Astrocyte (in vitro differentiated cells and primary cell): ENCODE measurements at regions not wholly inside any gene's neighbourhood (a gene's known extent, or its start where the extent isn't known, plus 50 kb on each side); places are given as distances from the start of the nearest gene placed in this dataset.

Experiments used
- DNase-seq: peaks from one replicate; pipeline ENCODE4 v3.0.0-alpha.2; 2010; ENCODE audit warnings: low read depth
- FAIRE-seq: peaks from 2 replicates; lab custom pipeline; 2011; peaks lifted over from hg19 to GRCh38; lab: Jason Lieb, UNC
- H2AFZ ChIP-seq: 2 replicates; pipeline ENCODE4 v1.6.0; 2012; ENCODE audit warnings: low read depth, low read length, inconsistent platforms
- H3K27ac ChIP-seq: 2 replicates; pipeline ENCODE4 v1.5.1; 2011; ENCODE audit warnings: low read depth, low read length, inconsistent platforms
- H3K27me3 ChIP-seq: 2 replicates; pipeline ENCODE4 v1.6.0; 2011; ENCODE audit warnings: low read length, inconsistent platforms; ENCODE audit not compliant: insufficient read depth
- H3K36me3 ChIP-seq: 2 replicates; pipeline ENCODE4 v1.5.1; 2011; ENCODE audit warnings: low read length, inconsistent platforms; ENCODE audit not compliant: insufficient read depth
- H3K4me1 ChIP-seq: 2 replicates; pipeline ENCODE4 v1.5.1; 2011; ENCODE audit warnings: low read length, inconsistent platforms; ENCODE audit not compliant: insufficient read depth
- H3K4me2 ChIP-seq: 2 replicates; pipeline ENCODE4 v1.6.0; 2012; ENCODE audit warnings: low read length, inconsistent platforms
- H3K4me3 ChIP-seq: 2 replicates; pipeline ENCODE4 v1.5.1; 2011; ENCODE audit warnings: low read depth, mild to moderate bottlenecking, low read length, inconsistent platforms; ENCODE audit not compliant: insufficient read depth
- H3K79me2 ChIP-seq: 2 replicates; pipeline ENCODE4 v1.6.0; 2012; ENCODE audit warnings: mild to moderate bottlenecking, low read length, inconsistent platforms; ENCODE audit not compliant: insufficient read depth
- H3K9ac ChIP-seq: 2 replicates; pipeline ENCODE4 v1.6.0; 2012; ENCODE audit warnings: mild to moderate bottlenecking, low read length, inconsistent platforms
- H3K9me3 ChIP-seq: 2 replicates; pipeline ENCODE4 v1.5.1; 2012; ENCODE audit warnings: low read depth, mild to moderate bottlenecking, low read length, inconsistent platforms; ENCODE audit not compliant: insufficient read depth
- H4K20me1 ChIP-seq: 2 replicates; pipeline ENCODE4 v1.6.0; 2012; ENCODE audit warnings: low read length, inconsistent platforms; ENCODE audit not compliant: insufficient read depth
- H3K27ac Mint-ChIP-seq: one replicate; pipeline ENCODE4 v1.8.0; 2021; ENCODE audit warnings: mild to moderate bottlenecking, mixed read lengths; ENCODE audit not compliant: unreplicated experiment
- H3K27me3 Mint-ChIP-seq: one replicate; pipeline ENCODE4 v1.8.0; 2021; ENCODE audit warnings: low read depth, mixed read lengths; ENCODE audit not compliant: unreplicated experiment
- H3K36me3 Mint-ChIP-seq: one replicate; pipeline ENCODE4 v1.8.0; 2021; ENCODE audit warnings: low read depth, mixed read lengths; ENCODE audit not compliant: unreplicated experiment
- H3K4me1 Mint-ChIP-seq: one replicate; pipeline ENCODE4 v1.8.0; 2021; ENCODE audit warnings: low read depth, mixed read lengths; ENCODE audit not compliant: unreplicated experiment
- H3K4me3 Mint-ChIP-seq: one replicate; pipeline ENCODE4 v1.8.0; 2021; ENCODE audit warnings: mild to moderate bottlenecking, moderate library complexity, mixed read lengths; ENCODE audit not compliant: unreplicated experiment
- H3K9me3 Mint-ChIP-seq: one replicate; pipeline ENCODE4 v1.8.0; 2021; ENCODE audit warnings: mild to moderate bottlenecking, mixed read lengths; ENCODE audit not compliant: unreplicated experiment
- EZH2 ChIP-seq: IDR thresholded peaks from 2 replicates; pipeline ENCODE4 v1.6.1; 2012; ENCODE audit warnings: mild to moderate bottlenecking, low read length, inconsistent platforms; ENCODE audit not compliant: insufficient read depth
- TF ChIP-seq, protein P1 (sequence below): IDR thresholded peaks from 2 replicates; pipeline ENCODE4 v1.5.1; 2011; ENCODE audit warnings: low read depth, mild to moderate bottlenecking, inconsistent platforms, low read length, moderate library complexity; ENCODE audit not compliant: insufficient read depth

DNA sequence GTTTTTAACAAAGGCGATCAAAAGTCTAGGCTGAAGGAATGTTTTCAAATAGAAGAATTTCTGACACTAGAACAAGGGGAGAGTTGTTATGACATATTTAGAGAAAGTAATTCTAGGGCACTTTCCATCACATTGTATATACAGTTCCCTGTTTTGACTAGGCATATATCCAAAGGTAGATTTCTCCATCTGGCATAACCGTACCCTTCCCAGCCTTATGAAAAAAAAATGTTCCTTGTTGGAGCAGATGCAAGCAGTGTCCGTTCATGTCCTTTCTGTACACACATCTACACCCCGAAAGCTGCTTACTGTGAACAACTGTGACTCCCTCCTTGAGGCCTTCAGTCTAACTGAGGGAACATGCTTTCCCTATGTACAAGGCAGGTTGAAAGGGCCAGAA lies 271.7 kb upstream of the GBE1 start:
- Histone ChIP-seq H3K27ac (no peak overlapping the region), H2AFZ (no peak overlapping the region), H3K4me3 (no peak overlapping the region), H4K20me1 (no peaks in the 10 kb centered on the region), H3K4me2 (no peak overlapping the region), H3K9ac (no peak overlapping the region), H3K79me2 (no peaks in the 10 kb centered on the region), H3K36me3 (no peaks in the 10 kb centered on the region), H3K27me3 (no peaks in the 10 kb centered on the region), H3K9me3 (no peaks in the 10 kb centered on the region), H3K4me1 (no peaks in the 10 kb centered on the region)
- no peak for DNase-seq
- H3K27ac Mint-ChIP-seq, result no peak overlapping the region
- H3K27me3 Mint-ChIP-seq, result no peaks in the 10 kb centered on the region
- no peak for FAIRE-seq
- TF ChIP-seq, protein P1, sequence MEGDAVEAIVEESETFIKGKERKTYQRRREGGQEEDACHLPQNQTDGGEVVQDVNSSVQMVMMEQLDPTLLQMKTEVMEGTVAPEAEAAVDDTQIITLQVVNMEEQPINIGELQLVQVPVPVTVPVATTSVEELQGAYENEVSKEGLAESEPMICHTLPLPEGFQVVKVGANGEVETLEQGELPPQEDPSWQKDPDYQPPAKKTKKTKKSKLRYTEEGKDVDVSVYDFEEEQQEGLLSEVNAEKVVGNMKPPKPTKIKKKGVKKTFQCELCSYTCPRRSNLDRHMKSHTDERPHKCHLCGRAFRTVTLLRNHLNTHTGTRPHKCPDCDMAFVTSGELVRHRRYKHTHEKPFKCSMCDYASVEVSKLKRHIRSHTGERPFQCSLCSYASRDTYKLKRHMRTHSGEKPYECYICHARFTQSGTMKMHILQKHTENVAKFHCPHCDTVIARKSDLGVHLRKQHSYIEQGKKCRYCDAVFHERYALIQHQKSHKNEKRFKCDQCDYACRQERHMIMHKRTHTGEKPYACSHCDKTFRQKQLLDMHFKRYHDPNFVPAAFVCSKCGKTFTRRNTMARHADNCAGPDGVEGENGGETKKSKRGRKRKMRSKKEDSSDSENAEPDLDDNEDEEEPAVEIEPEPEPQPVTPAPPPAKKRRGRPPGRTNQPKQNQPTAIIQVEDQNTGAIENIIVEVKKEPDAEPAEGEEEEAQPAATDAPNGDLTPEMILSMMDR, result no peak
- no peak overlapping the region for H3K4me3 Mint-ChIP-seq
- no peaks in the 10 kb centered on the region for H3K9me3 Mint-ChIP-seq
- no peaks in the 10 kb centered on the region for H3K36me3 Mint-ChIP-seq
- H3K4me1 Mint-ChIP-seq, result no peaks in the 10 kb centered on the region

DNA sequence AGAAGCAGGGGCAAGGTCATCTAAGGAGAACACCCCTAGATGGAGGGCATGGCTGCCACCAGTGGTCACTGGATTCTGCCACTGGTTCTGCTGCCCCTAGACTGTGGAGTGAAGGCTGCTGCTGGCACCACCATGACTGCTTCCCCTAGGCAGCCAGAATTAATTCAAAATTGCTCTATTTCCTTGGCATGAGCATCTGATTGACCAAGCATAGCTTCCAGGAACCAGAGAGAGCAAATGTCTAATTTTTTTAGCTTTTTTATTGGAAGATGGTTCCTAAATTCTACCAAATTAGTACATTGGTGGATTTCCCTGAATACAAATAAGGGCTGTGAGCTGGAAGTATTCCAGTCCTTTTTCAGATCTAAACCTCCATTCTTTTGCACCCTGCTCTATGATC lies 270.2 kb upstream of the GBE1 start:
- H4K20me1 ChIP-seq, result no peaks in the 10 kb centered on the region
- no peak overlapping the region for H3K27ac Mint-ChIP-seq
- no peaks in the 10 kb centered on the region for H3K9me3 Mint-ChIP-seq
- no peaks in the 10 kb centered on the region for H3K9me3 ChIP-seq
- no peaks in the 10 kb centered on the region for H3K36me3 ChIP-seq
- H3K27ac ChIP-seq, result no peak overlapping the region
- H3K79me2 ChIP-seq, result no peaks in the 10 kb centered on the region
- no peak overlapping the region for H3K9ac ChIP-seq
- H3K36me3 Mint-ChIP-seq, result no peaks in the 10 kb centered on the region
- no peak overlapping the region for H3K4me3 ChIP-seq
- TF ChIP-seq, protein P1, result no peak
- TF ChIP-seq EZH2, result no peak
- no peak overlapping the region for H3K4me3 Mint-ChIP-seq
- no peak overlapping the region for H3K4me2 ChIP-seq
- DNase-seq, result no peak
- H3K4me1 Mint-ChIP-seq, result no peaks in the 10 kb centered on the region
- H3K27me3 ChIP-seq, result no peaks in the 10 kb centered on the region
- H3K4me1 ChIP-seq, result no peaks in the 10 kb centered on the region
- no peaks in the 10 kb centered on the region for H3K27me3 Mint-ChIP-seq
- no peak for FAIRE-seq
- no peak overlapping the region for H2AFZ ChIP-seq

GRCh38 chr3:82030916-82031315 lies 269.5 kb upstream of the GBE1 start:
- H3K27me3 ChIP-seq, result no peaks in the 10 kb centered on the region
- H3K9ac ChIP-seq, result no peak overlapping the region
- no peak overlapping the region for H3K4me3 ChIP-seq
- DNase-seq, result no peak
- no peaks in the 10 kb centered on the region for H4K20me1 ChIP-seq
- Mint-ChIP-seq H3K36me3 (no peaks in the 10 kb centered on the region), H3K9me3 (no peaks in the 10 kb centered on the region), H3K4me1 (no peaks in the 10 kb centered on the region), H3K27ac (no peak overlapping the region), H3K27me3 (no peaks in the 10 kb centered on the region), H3K4me3 (no peak overlapping the region)
- H3K9me3 ChIP-seq, result no peaks in the 10 kb centered on the region
- no peaks in the 10 kb centered on the region for H3K36me3 ChIP-seq
- H3K4me1 ChIP-seq, result no peaks in the 10 kb centered on the region
- H2AFZ ChIP-seq, result peak overlapping the region; percentile 16
- no peaks in the 10 kb centered on the region for H3K79me2 ChIP-seq
- H3K4me2 ChIP-seq, result no peak overlapping the region
- no peak for FAIRE-seq
- TF ChIP-seq EZH2, result no peak
- TF ChIP-seq, protein P1, result no peak
- no peak overlapping the region for H3K27ac ChIP-seq
